HCT116 (cell line): ENCODE measurements at regions not wholly inside any gene's neighbourhood (a gene's known extent, or its start where the extent isn't known, plus 50 kb on each side); places are given as distances from the start of the nearest gene placed in this dataset.

Source experiments
- ATAC-seq: fragments of 200-7000 bp; cut with Tn5 transposase; 2 replicates; pipeline ENCODE4 v1.9.1; 2020; ENCODE audit warnings: mild to moderate bottlenecking, moderate library complexity
- BruUV-seq: library from RNA; stranded (reverse); fragments of 400-500 nt; replicated peaks from 2 replicates; lab custom pipeline; 2021; lab: Mats Ljungman, UMichigan
- CTCF ChIA-PET: fragments of 300-600 bp; sonication (Branson Sonifier 250); formaldehyde crosslinking; loops from one replicate; lab custom pipeline; 2021; ENCODE audit warnings: antibody characterized with exemption; lab: Charles Lee
- POLR2A ChIA-PET: fragments of 300-600, 350-600 bp; sonication (Branson Sonifier 250); formaldehyde crosslinking; loops from one replicate; lab custom pipeline; 2021; ENCODE audit warnings: antibody characterized with exemption; lab: Charles Lee
- RAD21 ChIA-PET, 2 experiments: fragments of 300-600 bp; sonication (Branson Sonifier 250); formaldehyde crosslinking; loops; one replicate each; lab custom pipeline; 2023; ENCODE audit warnings: low total read pairs in 2 of 2; ENCODE audit not compliant: uncharacterized antibody in 2 of 2, unreplicated experiment in 2 of 2, low non-redundant PET in 1 of 2; lab: Charles Lee
- DNase-seq: peaks from one replicate; pipeline ENCODE4 v3.0.0-alpha.2; 2010; ENCODE audit warnings: low read depth, low spot score
- H2AFZ ChIP-seq: fragments of 200-600 bp; shearing (Covaris generic), sonication (generic); 2 replicates; pipeline ENCODE4 v1.6.1; 2017; ENCODE audit warnings: low read depth, mixed run types, mixed read lengths, antibody characterized with exemption, low read length; ENCODE audit not compliant: poor library complexity, severe bottlenecking
- H3K27ac ChIP-seq: 2 replicates; pipeline ENCODE4 v1.5.1; 2012; ENCODE audit warnings: low read depth, low read length
- H3K27me3 ChIP-seq: fragments of 200-600 bp; sonication (generic); 2 replicates; pipeline ENCODE4 v1.6.1; 2016; ENCODE audit warnings: mixed run types, low read length, mixed read lengths; ENCODE audit not compliant: insufficient read depth
- H3K36me3 ChIP-seq, 2 experiments: fragments of 200-500 bp in 1 of 2; fragments of 200-600 bp in 1 of 2; sonication (Bioruptor generic) in 1 of 2; sonication (generic) in 1 of 2; 2 replicates each; pipeline versions ENCODE4 v1.5.1 to v1.6.1; 2014 to 2016; ENCODE audit warnings: low read length in 2 of 2, inconsistent platforms in 1 of 2, mixed read lengths in 1 of 2, mixed run types in 1 of 2; ENCODE audit not compliant: insufficient read depth in 2 of 2, control insufficient read depth in 1 of 2
- H3K4me1 ChIP-seq, 2 experiments: fragments of 200-600 bp in 1 of 2; sonication (generic) in 1 of 2; 2 replicates each; pipeline versions ENCODE4 v1.5.1 to v1.6.1; 2012 to 2017; ENCODE audit warnings: low read length in 2 of 2, inconsistent platforms in 1 of 2, mild to moderate bottlenecking in 1 of 2, mixed read lengths in 1 of 2, mixed run types in 1 of 2, moderate library complexity in 1 of 2; ENCODE audit not compliant: insufficient read depth in 2 of 2, control insufficient read depth in 1 of 2
- H3K4me2 ChIP-seq: fragments of 200-600 bp; sonication (generic); 2 replicates; pipeline ENCODE4 v1.6.1; 2017; ENCODE audit warnings: mixed run types, low read length, mixed read lengths
- H3K4me3 ChIP-seq, 2 experiments: fragments of 200-600 bp in 1 of 2; sonication (generic) in 1 of 2; replicated peaks in 1 of 2; 2 replicates each; pipeline ENCODE4 v1.5.1; 2011 to 2016; ENCODE audit warnings: low read length in 2 of 2, control low read depth in 1 of 2, low read depth in 1 of 2, mild to moderate bottlenecking in 1 of 2, mixed read lengths in 1 of 2, mixed run types in 1 of 2
- H3K79me2 ChIP-seq: fragments of 200-600 bp; sonication (generic); 2 replicates; pipeline ENCODE4 v1.6.1; 2017; ENCODE audit warnings: mild to moderate bottlenecking, mixed run types, low read length, moderate library complexity, mixed read lengths; ENCODE audit not compliant: insufficient read depth
- H3K9ac ChIP-seq: fragments of 200-600 bp; sonication (generic); 2 replicates; pipeline ENCODE4 v1.6.1; 2016; ENCODE audit warnings: low read length, mixed read lengths
- H3K9me2 ChIP-seq: fragments of 200-600 bp; sonication (generic), shearing (Covaris generic); 2 replicates; pipeline ENCODE4 v1.6.1; 2017; ENCODE audit warnings: mixed run types, mild to moderate bottlenecking, moderate library complexity; ENCODE audit not compliant: insufficient read depth
- H3K9me3 ChIP-seq, 2 experiments: fragments of 200-500 bp in 1 of 2; fragments of 200-600 bp in 1 of 2; sonication (Bioruptor generic) in 1 of 2; sonication (generic) in 1 of 2; 2 replicates each; pipeline ENCODE4 v1.6.1; 2014 to 2017; ENCODE audit warnings: low read length in 2 of 2, mixed read lengths in 2 of 2, inconsistent platforms in 1 of 2, low read depth in 1 of 2, mild to moderate bottlenecking in 1 of 2, mixed run types in 1 of 2, moderate library complexity in 1 of 2; ENCODE audit not compliant: control insufficient read depth in 1 of 2, insufficient read depth in 1 of 2
- H4K20me1 ChIP-seq: fragments of 200-600 bp; sonication (generic), shearing (Covaris generic); 2 replicates; pipeline ENCODE4 v1.6.1; 2017; ENCODE audit warnings: mixed run types, mild to moderate bottlenecking, moderate library complexity; ENCODE audit not compliant: insufficient read depth
- ATF3 ChIP-seq: IDR thresholded peaks from 2 replicates; pipeline ENCODE4 v1.6.1; 2012
- CBX3 ChIP-seq: IDR thresholded peaks from 2 replicates; pipeline ENCODE4 v1.6.1; 2012; ENCODE audit warnings: low read depth
- ELF1 ChIP-seq: IDR thresholded peaks from 2 replicates; pipeline ENCODE4 v1.6.1; 2012; ENCODE audit warnings: low read depth, borderline replicate concordance
- EZH2 ChIP-seq: fragments of 200-600 bp; sonication (generic); IDR thresholded peaks from 2 replicates; pipeline ENCODE4 v1.6.1; 2017; ENCODE audit warnings: antibody characterized with exemption, mixed run types
- EZH2phosphoT487 ChIP-seq: fragments of 200-600 bp; IDR thresholded peaks from 2 replicates; pipeline ENCODE4 v1.6.1; 2018; ENCODE audit warnings: antibody characterized with exemption, borderline replicate concordance
- POLR2A ChIP-seq: IDR thresholded peaks from 2 replicates; pipeline ENCODE4 v1.7.0; 2011; ENCODE audit warnings: borderline replicate concordance; ENCODE audit not compliant: insufficient read depth, insufficient read length; ENCODE audit errors: extremely low read depth
- RAD21 ChIP-seq: IDR thresholded peaks from 2 replicates; pipeline ENCODE4 v1.6.1; 2012; ENCODE audit warnings: low read depth, mild to moderate bottlenecking
- SIN3A ChIP-seq: IDR thresholded peaks from 2 replicates; pipeline ENCODE4 v1.6.1; 2012; ENCODE audit warnings: low read depth
- SP1 ChIP-seq: IDR thresholded peaks from 2 replicates; pipeline ENCODE4 v1.6.1; 2012; ENCODE audit warnings: low read depth
- SRF ChIP-seq: IDR thresholded peaks from 2 replicates; pipeline ENCODE4 v1.6.1; 2012; ENCODE audit warnings: low read depth
- YY1 ChIP-seq: IDR thresholded peaks from 2 replicates; pipeline ENCODE4 v1.6.1; 2011; ENCODE audit warnings: low read length, low read depth, moderate library complexity, mild to moderate bottlenecking; ENCODE audit not compliant: insufficient replicate concordance; ENCODE audit errors: extremely low read depth
- ZBTB33 ChIP-seq: IDR thresholded peaks from 2 replicates; pipeline ENCODE4 v1.6.1; 2011; ENCODE audit warnings: mild to moderate bottlenecking, low read length, moderate library complexity; ENCODE audit not compliant: insufficient replicate concordance; ENCODE audit errors: extremely low read depth
- ZFX ChIP-seq: fragments of 450-650 bp; IDR thresholded peaks from 2 replicates; pipeline ENCODE4 v1.6.1; 2017
- intact Hi-C: fragments of 100-400 bp; cut with micrococcal nuclease; formaldehyde crosslinking; loops from 2 replicates; pipeline ENCODE4 v1.10.0; 2022
- TF ChIP-seq, protein P1 (sequence below): IDR thresholded peaks from 2 replicates; pipeline ENCODE4 v1.6.1; 2012

DNA sequence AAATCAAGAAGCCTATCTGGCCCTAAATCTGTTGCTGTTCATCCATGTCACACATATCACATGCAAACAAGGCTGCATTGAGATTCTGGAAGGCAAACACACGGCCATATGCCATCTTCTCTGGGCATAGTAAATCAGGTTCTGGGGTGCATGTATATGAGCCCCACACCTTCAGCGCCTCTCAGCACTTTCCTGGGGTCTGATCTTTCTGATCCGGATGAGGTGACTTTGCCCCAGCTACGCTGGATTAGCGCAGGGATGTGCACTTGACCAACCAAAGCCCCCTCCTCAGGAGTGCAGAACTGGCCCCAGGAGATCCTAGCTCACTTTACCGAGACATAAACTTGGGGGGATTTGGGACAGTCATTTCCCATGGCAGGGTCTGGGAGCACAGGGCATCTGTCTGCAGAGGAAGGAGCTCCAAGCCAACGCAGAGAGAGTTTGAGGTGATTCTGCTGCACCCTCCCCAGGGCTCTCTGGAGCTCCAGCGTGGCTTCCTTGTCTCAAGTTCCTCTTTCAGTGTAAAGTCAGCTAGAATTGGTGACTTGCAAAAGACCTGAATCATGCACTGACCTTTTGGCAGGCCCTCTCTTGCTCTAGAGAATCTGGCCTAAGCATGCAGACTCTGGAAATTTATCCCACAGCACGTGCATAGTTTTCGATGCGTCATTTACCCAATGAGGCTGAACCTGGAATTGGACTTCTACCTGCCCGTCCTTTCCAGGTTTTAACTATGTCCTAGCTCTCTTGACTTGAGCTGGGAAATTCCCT, 63.5 kb upstream of the KLF13 start:
- DNase-seq: no peak
- CTCF ChIA-PET: no interaction called here

More for the DNA sequence above, 63.5 kb upstream of the KLF13 start:
- Histone ChIP-seq H3K36me3 (no peaks in the 10 kb centered on the region), H3K9me3 (no peaks in the 10 kb centered on the region), H3K4me2 (no peak overlapping the region), H3K79me2 (no peaks in the 10 kb centered on the region), H3K9ac (no peak overlapping the region), H3K27ac (no peak overlapping the region), H3K9me2 (no peaks in the 10 kb centered on the region), H2AFZ (no peak overlapping the region), H3K4me3 (no peak overlapping the region), H3K27me3 (no peaks in the 10 kb centered on the region), H4K20me1 (no peaks in the 10 kb centered on the region), H3K4me1 (peaks cover 0 to 3% of the 10 kb centered on the region in 2 experiments; a peak in 1 of 4 replicates)
- intact Hi-C loops: no loop called here
- POLR2A ChIA-PET: no interaction called here
- no peak; the same call in 1 of the 2 replicates for ATAC-seq
- RAD21 ChIA-PET: no interaction called here
- no TSS peak for BruUV-seq
- no peak for TF ChIP-seq EZH2phosphoT487
- TF ChIP-seq RAD21: no peak
- TF ChIP-seq ELF1: no peak
- TF ChIP-seq ATF3: no peak
- no peak for TF ChIP-seq EZH2
- TF ChIP-seq POLR2A: no peak
- no peak for TF ChIP-seq SP1
- TF ChIP-seq ZBTB33: no peak
- no peak for TF ChIP-seq ZFX
- no peak for TF ChIP-seq CBX3
- TF ChIP-seq, protein P1, sequence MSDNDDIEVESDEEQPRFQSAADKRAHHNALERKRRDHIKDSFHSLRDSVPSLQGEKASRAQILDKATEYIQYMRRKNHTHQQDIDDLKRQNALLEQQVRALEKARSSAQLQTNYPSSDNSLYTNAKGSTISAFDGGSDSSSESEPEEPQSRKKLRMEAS: no peak
- TF ChIP-seq YY1: no peak
- no peak for TF ChIP-seq SRF
- TF ChIP-seq SIN3A: no peak
